ENCODE measurements at regions not wholly inside any gene's neighbourhood (a gene's known extent, or its start where the extent isn't known, plus 50 kb on each side); places are given as distances from the start of the nearest gene placed in this dataset.
"Not testable (repeated sequence)": the region's sequence is repeated elsewhere in the genome, so short reads cannot be mapped to it uniquely, and the experiment has no call there.

DNA sequence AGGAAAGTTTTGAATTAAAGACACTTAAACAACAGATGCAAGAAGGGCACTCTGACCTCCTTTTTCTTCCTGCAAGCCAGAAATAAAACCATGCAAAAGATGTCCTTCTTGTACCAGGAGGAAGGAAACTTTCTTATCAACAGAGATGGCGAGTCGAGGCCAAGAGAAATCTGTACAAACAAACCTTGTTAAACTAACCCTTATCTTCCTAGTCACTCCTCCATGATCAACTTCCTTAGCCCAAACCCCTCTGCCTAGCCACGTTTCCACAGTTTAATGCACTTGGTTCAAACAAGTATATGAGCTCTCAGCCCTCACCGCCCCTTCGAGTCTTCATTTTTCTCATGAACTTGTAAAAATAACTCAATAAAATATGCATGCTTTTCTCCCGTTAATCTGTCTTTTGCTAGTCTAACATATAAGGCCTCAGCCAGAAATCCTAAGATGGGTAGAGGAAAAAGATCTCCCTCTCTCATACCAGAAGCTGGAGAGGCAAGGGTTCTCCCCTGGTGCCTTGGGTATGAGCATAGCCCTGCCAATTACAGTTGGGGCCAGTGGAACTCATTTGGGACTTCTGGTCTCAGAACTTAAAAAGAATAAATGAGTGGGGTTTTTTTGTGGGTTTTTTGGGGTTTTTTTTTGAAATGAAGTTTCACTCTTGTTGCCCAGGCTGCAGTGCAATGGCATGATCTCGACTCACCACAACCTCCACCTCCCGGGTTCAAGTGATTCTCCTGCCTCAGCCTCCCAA is 141.7 kb upstream of the SOD1 start:
- H2AFZ ChIP-seq (ENCODE audit: low read length, unreplicated experiment), result no peak overlapping the region
- no peak overlapping the region for H3K27ac ChIP-seq (ENCODE audit: low read depth, low read length)
- H3K4me3 ChIP-seq (ENCODE audit: low read depth, low read length), result no peak overlapping the region
- no peaks in the 10 kb centered on the region for H3K79me2 ChIP-seq (ENCODE audit: control insufficient read depth, insufficient read depth, low read length, unreplicated experiment)
- H3K4me1 ChIP-seq (ENCODE audit: control insufficient read depth, insufficient read depth, low read length, unreplicated experiment), result no peaks in the 10 kb centered on the region
- H3K36me3 ChIP-seq (ENCODE audit: insufficient read depth, low read length), result no peaks in the 10 kb centered on the region
- no peaks in the 10 kb centered on the region for H3K27me3 ChIP-seq (ENCODE audit: insufficient read depth, low read length)

- no peak overlapping the region for H2AFZ ChIP-seq (ENCODE audit: low read length, unreplicated experiment)
- H3K36me3 ChIP-seq (ENCODE audit: insufficient read depth, low read length), result no peaks in the 10 kb centered on the region
- H3K4me3 ChIP-seq (ENCODE audit: low read depth, low read length), result no peak overlapping the region
- H3K27me3 ChIP-seq (ENCODE audit: insufficient read depth, low read length), result no peaks in the 10 kb centered on the region
- H3K4me1 ChIP-seq (ENCODE audit: control insufficient read depth, insufficient read depth, low read length, unreplicated experiment), result no peaks in the 10 kb centered on the region
- no peak overlapping the region for H3K27ac ChIP-seq (ENCODE audit: low read depth, low read length)
- H3K79me2 ChIP-seq (ENCODE audit: control insufficient read depth, insufficient read depth, low read length, unreplicated experiment), result no peaks in the 10 kb centered on the region
Observed at GRCh38 chr21:31515253-31515652, 144.2 kb upstream of the SOD1 start.

GRCh38 chr21:31514598-31514997 is 144.9 kb upstream of the SOD1 start:
- Histone ChIP-seq H3K36me3 (ENCODE audit: insufficient read depth, low read length) (no peaks in the 10 kb centered on the region), H3K4me3 (ENCODE audit: low read depth, low read length) (no peak overlapping the region), H3K4me1 (ENCODE audit: control insufficient read depth, insufficient read depth, low read length, unreplicated experiment) (no peaks in the 10 kb centered on the region), H2AFZ (ENCODE audit: low read length, unreplicated experiment) (no peak overlapping the region), H3K27ac (ENCODE audit: low read depth, low read length) (no peak overlapping the region), H3K79me2 (ENCODE audit: control insufficient read depth, insufficient read depth, low read length, unreplicated experiment) (no peaks in the 10 kb centered on the region), H3K27me3 (ENCODE audit: insufficient read depth, low read length) (no peaks in the 10 kb centered on the region)

DNA sequence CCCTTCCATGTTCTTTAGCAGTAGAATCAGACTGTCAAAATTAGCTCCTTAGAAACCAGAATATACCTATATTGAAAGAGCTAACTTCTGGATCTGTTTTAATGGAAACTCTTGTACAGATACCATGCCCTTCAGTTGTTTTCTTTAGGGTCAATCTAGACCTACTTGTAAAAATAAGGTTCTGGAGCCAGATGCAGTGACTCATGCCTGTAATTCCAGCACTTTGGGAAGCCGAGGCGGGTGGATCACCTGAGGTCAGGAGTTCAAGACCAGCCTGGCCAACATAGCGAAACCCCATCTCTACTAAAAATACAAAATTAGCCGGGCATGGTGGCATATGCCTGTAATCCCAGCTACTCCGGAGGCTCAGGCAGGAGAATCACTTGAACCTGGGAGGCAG is 146.0 kb upstream of the SOD1 start:
- not testable (repeated sequence) for H3K36me3 ChIP-seq (ENCODE audit: insufficient read depth, low read length); H3K27me3 ChIP-seq (ENCODE audit: insufficient read depth, low read length); H3K27ac ChIP-seq (ENCODE audit: low read depth, low read length); H3K79me2 ChIP-seq (ENCODE audit: control insufficient read depth, insufficient read depth, low read length, unreplicated experiment); H3K4me1 ChIP-seq (ENCODE audit: control insufficient read depth, insufficient read depth, low read length, unreplicated experiment); H2AFZ ChIP-seq (ENCODE audit: low read length, unreplicated experiment); H3K4me3 ChIP-seq (ENCODE audit: low read depth, low read length)

GRCh38 chr21:31511999-31512398 is 147.5 kb upstream of the SOD1 start:
- H2AFZ ChIP-seq (ENCODE audit: low read length, unreplicated experiment); H3K27me3 ChIP-seq (ENCODE audit: insufficient read depth, low read length); H3K4me1 ChIP-seq (ENCODE audit: control insufficient read depth, insufficient read depth, low read length, unreplicated experiment); H3K36me3 ChIP-seq (ENCODE audit: insufficient read depth, low read length); H3K27ac ChIP-seq (ENCODE audit: low read depth, low read length); H3K79me2 ChIP-seq (ENCODE audit: control insufficient read depth, insufficient read depth, low read length, unreplicated experiment); H3K4me3 ChIP-seq (ENCODE audit: low read depth, low read length): not testable (repeated sequence)

DNA sequence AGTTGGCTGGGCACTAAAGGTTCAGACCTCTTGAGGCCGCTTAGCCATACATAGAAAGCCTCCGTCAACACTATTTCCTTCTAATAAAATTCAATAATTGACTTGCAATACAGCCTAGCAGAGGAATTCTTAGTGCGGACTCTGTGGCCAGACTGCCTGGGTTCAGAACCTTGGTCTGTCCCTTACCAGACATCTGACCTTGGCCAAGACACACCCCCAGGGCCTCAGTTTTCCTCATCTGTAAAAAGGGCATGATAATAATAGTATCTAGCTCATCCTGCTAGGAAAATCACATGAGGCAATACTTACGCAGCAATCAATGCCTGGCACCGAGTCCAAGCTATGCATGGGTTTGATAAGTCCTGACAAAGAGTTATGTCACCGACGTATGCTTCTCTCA is 148.2 kb upstream of the SOD1 start:
- Histone ChIP-seq H3K4me1 (ENCODE audit: control insufficient read depth, insufficient read depth, low read length, unreplicated experiment) (no peaks in the 10 kb centered on the region), H3K4me3 (ENCODE audit: low read depth, low read length) (no peak overlapping the region), H3K79me2 (ENCODE audit: control insufficient read depth, insufficient read depth, low read length, unreplicated experiment) (no peaks in the 10 kb centered on the region), H3K27me3 (ENCODE audit: insufficient read depth, low read length) (no peaks in the 10 kb centered on the region), H3K27ac (ENCODE audit: low read depth, low read length) (no peak overlapping the region), H2AFZ (ENCODE audit: low read length, unreplicated experiment) (no peak overlapping the region), H3K36me3 (ENCODE audit: insufficient read depth, low read length) (no peaks in the 10 kb centered on the region)

- Histone ChIP-seq H2AFZ (ENCODE audit: low read length, unreplicated experiment) (no peak overlapping the region), H3K79me2 (ENCODE audit: control insufficient read depth, insufficient read depth, low read length, unreplicated experiment) (no peaks in the 10 kb centered on the region), H3K4me3 (ENCODE audit: low read depth, low read length) (no peak overlapping the region), H3K4me1 (ENCODE audit: control insufficient read depth, insufficient read depth, low read length, unreplicated experiment) (no peaks in the 10 kb centered on the region), H3K36me3 (ENCODE audit: insufficient read depth, low read length) (no peaks in the 10 kb centered on the region), H3K27ac (ENCODE audit: low read depth, low read length) (no peak overlapping the region), H3K27me3 (ENCODE audit: insufficient read depth, low read length) (no peaks in the 10 kb centered on the region)
Observed at GRCh38 chr21:31509194-31510017, 150.1 kb upstream of the SOD1 start.

DNA sequence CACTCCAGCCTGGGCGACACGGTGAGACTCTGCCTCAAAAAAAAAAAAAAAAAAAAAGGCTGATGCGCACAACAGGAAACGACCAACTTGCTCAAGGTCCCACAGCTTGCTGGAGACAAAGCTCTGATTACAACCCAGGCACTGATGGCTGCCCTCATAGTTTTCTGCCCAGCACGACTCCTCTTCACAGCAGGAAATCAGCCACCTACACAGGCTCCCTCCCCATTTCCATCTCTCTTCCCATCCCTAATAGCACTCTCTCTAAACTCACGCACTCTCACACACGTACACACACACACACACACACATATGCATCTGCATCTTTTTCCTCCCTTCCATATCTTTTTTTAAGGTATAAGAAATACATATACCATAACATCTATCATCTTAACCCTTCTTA is 153.5 kb upstream of the SOD1 start:
- Histone ChIP-seq H3K36me3 (ENCODE audit: insufficient read depth, low read length) (no peaks in the 10 kb centered on the region), H3K4me1 (ENCODE audit: control insufficient read depth, insufficient read depth, low read length, unreplicated experiment) (no peaks in the 10 kb centered on the region), H3K79me2 (ENCODE audit: control insufficient read depth, insufficient read depth, low read length, unreplicated experiment) (no peaks in the 10 kb centered on the region), H2AFZ (ENCODE audit: low read length, unreplicated experiment) (no peak overlapping the region), H3K4me3 (ENCODE audit: low read depth, low read length) (no peak overlapping the region), H3K27ac (ENCODE audit: low read depth, low read length) (no peak overlapping the region), H3K27me3 (ENCODE audit: insufficient read depth, low read length) (no peaks in the 10 kb centered on the region)

GRCh38 chr21:31503939-31504338 is 155.6 kb upstream of the SOD1 start:
- Histone ChIP-seq H3K36me3 (ENCODE audit: insufficient read depth, low read length) (no peaks in the 10 kb centered on the region), H3K4me3 (ENCODE audit: low read depth, low read length) (no peak overlapping the region), H3K27me3 (ENCODE audit: insufficient read depth, low read length) (no peaks in the 10 kb centered on the region), H3K27ac (ENCODE audit: low read depth, low read length) (no peak overlapping the region), H2AFZ (ENCODE audit: low read length, unreplicated experiment) (no peak overlapping the region), H3K79me2 (ENCODE audit: control insufficient read depth, insufficient read depth, low read length, unreplicated experiment) (no peaks in the 10 kb centered on the region), H3K4me1 (ENCODE audit: control insufficient read depth, insufficient read depth, low read length, unreplicated experiment) (no peaks in the 10 kb centered on the region)

DNA sequence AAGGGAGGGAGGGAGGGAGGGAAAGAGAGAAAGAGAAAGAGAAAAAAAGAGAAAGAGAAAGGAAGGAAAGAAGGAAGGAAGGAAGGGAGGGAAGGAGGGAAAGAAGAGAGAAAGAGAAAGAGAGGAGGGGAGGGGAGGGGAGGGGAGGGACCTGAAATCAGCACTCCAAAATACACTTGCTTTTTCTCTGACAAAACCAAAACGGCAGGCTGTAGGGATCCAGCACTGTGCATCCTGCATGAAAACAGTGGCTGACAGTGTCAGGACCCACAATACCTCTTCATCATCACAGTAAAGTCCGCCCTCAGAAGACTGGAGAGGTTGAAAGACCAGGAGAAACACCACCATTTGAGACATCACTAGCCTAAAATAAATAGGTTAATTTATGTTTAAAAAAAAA is 156.0 kb upstream of the SOD1 start:
- no peaks in the 10 kb centered on the region for H3K36me3 ChIP-seq (ENCODE audit: insufficient read depth, low read length)
- H3K79me2 ChIP-seq (ENCODE audit: control insufficient read depth, insufficient read depth, low read length, unreplicated experiment), result no peaks in the 10 kb centered on the region
- H3K27ac ChIP-seq (ENCODE audit: low read depth, low read length), result no peak overlapping the region
- no peak overlapping the region for H3K4me3 ChIP-seq (ENCODE audit: low read depth, low read length)
- no peak overlapping the region for H2AFZ ChIP-seq (ENCODE audit: low read length, unreplicated experiment)
- H3K27me3 ChIP-seq (ENCODE audit: insufficient read depth, low read length), result no peaks in the 10 kb centered on the region
- no peaks in the 10 kb centered on the region for H3K4me1 ChIP-seq (ENCODE audit: control insufficient read depth, insufficient read depth, low read length, unreplicated experiment)

DNA sequence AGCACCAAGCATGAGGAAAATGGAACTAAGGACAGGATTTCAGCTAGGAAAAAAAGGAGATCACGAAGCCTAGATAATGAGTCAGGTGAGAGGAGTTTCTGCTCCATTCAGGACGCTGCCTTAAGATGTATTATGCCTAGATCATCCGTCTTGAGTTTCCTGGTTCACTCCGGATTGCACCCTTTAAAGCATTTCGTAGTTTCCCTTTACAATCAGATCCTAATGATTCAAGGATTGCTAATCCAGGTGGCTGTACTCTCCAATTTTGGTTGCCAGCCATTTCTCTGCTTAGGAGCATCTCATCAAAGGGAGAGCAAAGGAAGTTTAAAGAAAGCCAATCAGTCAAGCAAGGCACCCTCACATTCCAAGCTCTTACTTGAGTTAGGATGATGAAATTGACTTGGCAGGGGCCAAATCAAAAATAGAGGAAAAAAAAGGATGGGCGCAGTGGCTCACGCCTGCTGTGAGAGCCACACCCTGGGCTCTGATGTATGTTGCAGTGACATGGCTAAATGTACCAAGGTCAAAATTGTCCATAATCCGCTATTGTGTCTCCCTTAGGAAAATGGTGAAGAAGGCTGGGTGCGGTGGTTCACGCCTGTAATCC is 156.9 kb upstream of the SOD1 start:
- H3K4me1 ChIP-seq (ENCODE audit: control insufficient read depth, insufficient read depth, low read length, unreplicated experiment), result no peaks in the 10 kb centered on the region
- H3K79me2 ChIP-seq (ENCODE audit: control insufficient read depth, insufficient read depth, low read length, unreplicated experiment), result no peaks in the 10 kb centered on the region
- H3K36me3 ChIP-seq (ENCODE audit: insufficient read depth, low read length), result no peaks in the 10 kb centered on the region
- H3K4me3 ChIP-seq (ENCODE audit: low read depth, low read length), result no peak overlapping the region
- H3K27ac ChIP-seq (ENCODE audit: low read depth, low read length), result no peak overlapping the region
- no peak overlapping the region for H2AFZ ChIP-seq (ENCODE audit: low read length, unreplicated experiment)
- no peaks in the 10 kb centered on the region for H3K27me3 ChIP-seq (ENCODE audit: insufficient read depth, low read length)

All from ACC112 (cell line).